Neuron (in vitro differentiated cells): ENCODE measurements at regions not wholly inside any gene's neighbourhood (a gene's known extent, or its start where the extent isn't known, plus 50 kb on each side); places are given as distances from the start of the nearest gene placed in this dataset.
"Not testable (repeated sequence)": the region's sequence is repeated elsewhere in the genome, so short reads cannot be mapped to it uniquely, and the experiment has no call there.

Experiments used
- H2AFZ ChIP-seq: one replicate; pipeline ENCODE4 v1.6.1; 2013; ENCODE audit warnings: low read depth, mild to moderate bottlenecking, inconsistent platforms, low read length, moderate library complexity
- H3K27me3 ChIP-seq: one replicate; pipeline ENCODE4 v1.6.1; 2013; ENCODE audit warnings: low read length; ENCODE audit not compliant: insufficient read depth
- H3K36me3 ChIP-seq: one replicate; pipeline ENCODE4 v1.6.1; 2013; ENCODE audit warnings: low read length; ENCODE audit not compliant: insufficient read depth
- H3K4me1 ChIP-seq: one replicate; pipeline ENCODE4 v1.6.1; 2013; ENCODE audit warnings: low read length; ENCODE audit not compliant: insufficient read depth
- H3K4me3 ChIP-seq: 2 replicates; pipeline ENCODE4 v1.5.1; 2013; ENCODE audit warnings: mild to moderate bottlenecking, low read length, moderate library complexity
- H3K9me3 ChIP-seq: one replicate; pipeline ENCODE4 v1.6.1; 2013; ENCODE audit warnings: low read length

GRCh38 chr12:92403210-92404175 is 257.8 kb upstream of the BTG1 start:
- Histone ChIP-seq H3K4me3 (no peak overlapping the region), H3K36me3 (no peaks in the 10 kb centered on the region), H3K27me3 (no peaks in the 10 kb centered on the region), H2AFZ (no peak overlapping the region), H3K9me3 (no peaks in the 10 kb centered on the region), H3K4me1 (no peaks in the 10 kb centered on the region)

GRCh38 chr12:92402415-92402814 is 256.8 kb upstream of the BTG1 start:
- no peaks in the 10 kb centered on the region for H3K27me3 ChIP-seq
- H3K4me1 ChIP-seq, result no peaks in the 10 kb centered on the region
- no peaks in the 10 kb centered on the region for H3K9me3 ChIP-seq
- H3K4me3 ChIP-seq, result no peak overlapping the region
- no peak overlapping the region for H2AFZ ChIP-seq
- H3K36me3 ChIP-seq, result no peaks in the 10 kb centered on the region

GRCh38 chr12:92400006-92400405 is 254.4 kb upstream of the BTG1 start:
- H3K9me3 ChIP-seq, result no peaks in the 10 kb centered on the region
- H3K4me1 ChIP-seq, result no peaks in the 10 kb centered on the region
- no peaks in the 10 kb centered on the region for H3K27me3 ChIP-seq
- H3K4me3 ChIP-seq, result no peak overlapping the region
- H3K36me3 ChIP-seq, result no peaks in the 10 kb centered on the region
- H2AFZ ChIP-seq, result no peak overlapping the region

- Histone ChIP-seq H3K36me3 (no peaks in the 10 kb centered on the region), H3K4me1 (no peaks in the 10 kb centered on the region), H3K27me3 (no peaks in the 10 kb centered on the region), H2AFZ (no peak overlapping the region), H3K9me3 (no peaks in the 10 kb centered on the region), H3K4me3 (no peak overlapping the region)
Measured at GRCh38 chr12:92398565-92399309, 253.1 kb upstream of the BTG1 start.

- H2AFZ ChIP-seq, result no peak overlapping the region
- no peak overlapping the region for H3K4me3 ChIP-seq
- H3K9me3 ChIP-seq, result peaks cover 3% of the 10 kb centered on the region
- no peaks in the 10 kb centered on the region for H3K4me1 ChIP-seq
- no peaks in the 10 kb centered on the region for H3K36me3 ChIP-seq
- H3K27me3 ChIP-seq, result no peaks in the 10 kb centered on the region
Measured at GRCh38 chr12:92396647-92397252, 251.1 kb upstream of the BTG1 start.

GRCh38 chr12:92395322-92395721 is 249.7 kb upstream of the BTG1 start:
- Histone ChIP-seq H2AFZ (no peak overlapping the region), H3K9me3 (peaks cover 3% of the 10 kb centered on the region), H3K4me1 (no peaks in the 10 kb centered on the region), H3K36me3 (no peaks in the 10 kb centered on the region), H3K4me3 (no peak overlapping the region), H3K27me3 (no peaks in the 10 kb centered on the region)

- Histone ChIP-seq H3K36me3 (no peaks in the 10 kb centered on the region), H3K27me3 (no peaks in the 10 kb centered on the region), H3K4me1 (no peaks in the 10 kb centered on the region), H2AFZ (no peak overlapping the region), H3K4me3 (no peak overlapping the region), H3K9me3 (peaks cover 3% of the 10 kb centered on the region)
Measured at GRCh38 chr12:92394895-92395294, 249.2 kb upstream of the BTG1 start.

GRCh38 chr12:92393504-92393903 is 247.9 kb upstream of the BTG1 start:
- Histone ChIP-seq H3K4me1 (no peaks in the 10 kb centered on the region), H3K9me3 (peaks cover 3% of the 10 kb centered on the region), H3K4me3 (no peak overlapping the region), H2AFZ (no peak overlapping the region), H3K36me3 (no peaks in the 10 kb centered on the region), H3K27me3 (no peaks in the 10 kb centered on the region)

GRCh38 chr12:92391726-92392125 is 246.1 kb upstream of the BTG1 start:
- not testable (repeated sequence) for H3K4me3 ChIP-seq, H3K36me3 ChIP-seq, H2AFZ ChIP-seq, H3K9me3 ChIP-seq, H3K4me1 ChIP-seq, H3K27me3 ChIP-seq

GRCh38 chr12:92389466-92389865 is 243.8 kb upstream of the BTG1 start:
- H3K9me3 ChIP-seq, result peaks cover 3% of the 10 kb centered on the region
- no peaks in the 10 kb centered on the region for H3K36me3 ChIP-seq
- no peaks in the 10 kb centered on the region for H3K27me3 ChIP-seq
- no peak overlapping the region for H3K4me3 ChIP-seq
- H2AFZ ChIP-seq, result no peak overlapping the region
- no peaks in the 10 kb centered on the region for H3K4me1 ChIP-seq

- H3K9me3 ChIP-seq, result no peaks in the 10 kb centered on the region
- H3K36me3 ChIP-seq, result no peaks in the 10 kb centered on the region
- no peaks in the 10 kb centered on the region for H3K27me3 ChIP-seq
- no peak overlapping the region for H3K4me3 ChIP-seq
- H3K4me1 ChIP-seq, result no peaks in the 10 kb centered on the region
- no peak overlapping the region for H2AFZ ChIP-seq
Measured at GRCh38 chr12:92385296-92385695, 239.7 kb upstream of the BTG1 start.

- Histone ChIP-seq H3K4me3 (no peak overlapping the region), H3K4me1 (no peaks in the 10 kb centered on the region), H2AFZ (no peak overlapping the region), H3K9me3 (no peaks in the 10 kb centered on the region), H3K27me3 (no peaks in the 10 kb centered on the region), H3K36me3 (no peaks in the 10 kb centered on the region)
Measured at GRCh38 chr12:92384571-92384970, 238.9 kb upstream of the BTG1 start.

GRCh38 chr12:92382383-92382878 is 236.8 kb upstream of the BTG1 start:
- no peak overlapping the region for H3K4me3 ChIP-seq
- H3K9me3 ChIP-seq, result no peaks in the 10 kb centered on the region
- H3K27me3 ChIP-seq, result no peaks in the 10 kb centered on the region
- H3K36me3 ChIP-seq, result no peaks in the 10 kb centered on the region
- H3K4me1 ChIP-seq, result no peaks in the 10 kb centered on the region
- H2AFZ ChIP-seq, result no peak overlapping the region
